Spleen (tissue), 11 donors: ENCODE measurements at regions not wholly inside any gene's neighbourhood (a gene's known extent, or its start where the extent isn't known, plus 50 kb on each side); places are given as distances from the start of the nearest gene placed in this dataset.

Experiments
- DNase-seq: peaks from one replicate; pipeline ENCODE4 v3.0.0-alpha.2; 2020
- H3K27ac ChIP-seq, 8 donors: fragments of 200-600 bp; sonication (generic) in 7 of 8; 1 replicate in 4 of 8; 2 replicates in 4 of 8; pipeline versions ENCODE4 v1.5.0 to v1.8.0; 2016 to 2021; ENCODE audit warnings: inconsistent platforms in 4 of 8, mild to moderate bottlenecking in 4 of 8, moderate library complexity in 1 of 8
- H3K27me3 ChIP-seq, 7 donors: fragments of 200-600 bp; sonication (generic) in 6 of 7; replicated peaks in 1 of 7; 1 replicate in 4 of 7; 2 replicates in 3 of 7; pipeline versions ENCODE4 v1.5.0 to v1.8.0; 2016 to 2021; ENCODE audit warnings: inconsistent platforms in 3 of 7, mild to moderate bottlenecking in 1 of 7
- H3K36me3 ChIP-seq, 6 donors: fragments of 200-600 bp; sonication (generic) in 5 of 6; 1 replicate in 4 of 6; 2 replicates in 2 of 6; pipeline versions ENCODE4 v1.5.0 to v1.8.0; 2016 to 2021; ENCODE audit warnings: inconsistent platforms in 2 of 6
- H3K4me1 ChIP-seq, 6 donors: fragments of 200-600 bp; sonication (generic) in 5 of 6; 1 replicate in 3 of 6; 2 replicates in 3 of 6; pipeline versions ENCODE4 v1.5.0 to v1.8.0; 2016 to 2021; ENCODE audit warnings: inconsistent platforms in 3 of 6
- H3K4me3 ChIP-seq, 8 donors: fragments of 200-600 bp; sonication (generic) in 7 of 8; 1 replicate in 4 of 8; 2 replicates in 4 of 8; pipeline versions ENCODE4 v1.5.0 to v1.8.0; 2016 to 2021; ENCODE audit warnings: inconsistent platforms in 4 of 8, mild to moderate bottlenecking in 4 of 8, moderate library complexity in 2 of 8
- H3K9me3 ChIP-seq, 8 donors: fragments of 200-600 bp; sonication (generic) in 7 of 8; 1 replicate in 4 of 8; 2 replicates in 4 of 8; pipeline versions ENCODE4 v1.5.0 to v1.8.0; 2016 to 2021; ENCODE audit warnings: inconsistent platforms in 4 of 8
- CTCF ChIP-seq, 11 experiments: fragments of 200-600 bp in 7 of 11; fragments of 450-650 bp in 4 of 11; sonication (generic) in 4 of 11; IDR thresholded peaks in 8 of 11; conservative IDR thresholded peaks in 3 of 11; 1 replicate in 7 of 11; 2 replicates in 4 of 11; pipeline versions ENCODE4 v1.4.0 to v1.8.0; 2016 to 2021; ENCODE audit warnings: antibody characterized with exemption in 11 of 11, inconsistent platforms in 4 of 11, mild to moderate bottlenecking in 1 of 11
- POLR2A ChIP-seq, 3 donors: fragments of 450-650 bp; IDR thresholded peaks; one replicate each; pipeline ENCODE4 v1.5.1; 2017; ENCODE audit warnings: antibody characterized with exemption in 3 of 3, mild to moderate bottlenecking in 1 of 3
- POLR2AphosphoS5 ChIP-seq, 3 donors: sonication (generic); formaldehyde crosslinking; IDR thresholded peaks; one replicate each; pipeline ENCODE4 v1.5.1; 2017; ENCODE audit warnings: antibody characterized with exemption in 3 of 3
- WGBS, 5 donors: extraction: QIAGEN DNeasy Blood & Tissue Kit in 3 of 5; methylation state at CpG; one replicate each; pipeline versions ENCODE4 v1.1.5 to v1.1.7; 2013 to 2018; 5-methylcytosine and 5-hydroxymethylcytosine counted together
- intact Hi-C: fragments of 100-400 bp; cut with DNase I; formaldehyde crosslinking; loops from one replicate; pipeline ENCODE4 v1.15.0; 2023; ENCODE audit warnings: low total_unique reads
- donor health status: healthy with polysubstance abuse.
- donor health status: DM: no; HTN: no; CAD: no; lungs with moderate emphysema.
- donor health status: DM: no; HTN: no; CAD: no.
- donor health status: Bipolar disorder and iron deficiency.
- donor health status: healthy.
- donor health status: DM: no; HTN: no; CAD: no.
- donor health status: DM: yes; HTN: yes; CAD: no.

DNA sequence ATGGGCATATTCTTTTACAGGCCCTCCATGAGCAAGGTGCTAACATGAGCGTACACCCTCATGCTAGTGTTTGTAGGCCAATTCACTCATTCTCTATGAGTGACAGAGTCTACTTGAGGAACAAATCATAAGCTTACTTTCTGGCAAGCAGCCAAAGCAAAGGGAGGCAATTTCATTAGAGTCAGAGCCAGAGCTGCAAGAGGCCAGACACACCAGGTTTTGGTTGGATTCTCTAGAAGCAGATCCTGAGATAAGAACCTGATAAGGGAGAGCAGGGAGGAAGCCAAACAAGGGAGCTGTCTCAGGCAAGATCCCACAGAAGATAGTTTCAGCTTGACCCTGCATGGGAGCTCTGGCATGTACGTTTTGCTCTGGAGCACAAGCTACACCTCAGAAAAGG is 214.1 kb upstream of the CTNNB1 start:
- no peak overlapping the region for H3K4me3 ChIP-seq
- no peak for TF ChIP-seq CTCF (IDR thresholded peaks at IDR 0.05 in 8 of 11, conservative IDR thresholded peaks at IDR 0.05 in 3 of 11)
- TF ChIP-seq POLR2A (IDR thresholded peaks at IDR 0.05) = no peak
- TF ChIP-seq POLR2AphosphoS5 (IDR thresholded peaks at IDR 0.05) = no peak
- no peak overlapping the region for H3K27ac ChIP-seq
- 75 to 86% (median 80%) methylated on average over 2 of the region's 2 CpGs for WGBS, 5 donors
- H3K27me3 ChIP-seq = peaks cover 0 to 6% (median 0%) of the 10 kb centered on the region in 7 donors
- intact Hi-C loops = no loop called here
- H3K36me3 ChIP-seq = no peaks in the 10 kb centered on the region
- H3K4me1 ChIP-seq = no peaks in the 10 kb centered on the region
- DNase-seq = no peak
- H3K9me3 ChIP-seq = no peaks in the 10 kb centered on the region

DNA sequence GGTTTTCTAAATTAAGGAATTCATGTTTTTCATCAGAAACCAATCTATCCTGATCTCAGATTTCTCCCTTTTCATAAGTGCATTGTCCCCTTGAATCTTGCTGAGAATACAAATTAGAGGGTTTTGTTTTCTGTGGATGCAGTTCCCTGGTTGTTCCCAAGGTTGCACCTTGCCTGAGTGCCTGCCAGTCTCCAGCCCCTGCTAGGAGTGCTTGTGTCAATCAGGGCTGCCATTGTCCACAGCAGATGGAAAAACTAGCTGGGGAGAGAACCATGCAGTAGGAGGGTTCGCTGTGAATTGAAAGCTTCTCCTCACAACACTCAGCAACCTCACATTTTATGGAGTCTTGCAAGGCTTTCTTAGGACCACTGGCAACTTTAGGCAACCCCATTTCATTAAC is 210.8 kb upstream of the CTNNB1 start:
- no peak for TF ChIP-seq POLR2AphosphoS5 (IDR thresholded peaks at IDR 0.05)
- no peak for TF ChIP-seq CTCF (IDR thresholded peaks at IDR 0.05 in 8 of 11, conservative IDR thresholded peaks at IDR 0.05 in 3 of 11)
- no peak for TF ChIP-seq POLR2A (IDR thresholded peaks at IDR 0.05)
- 82 to 100% (median 92%) methylated on average over 1 of the region's 1 CpG for WGBS, 5 donors
- DNase-seq = no peak
- no peaks in the 10 kb centered on the region for H3K36me3 ChIP-seq
- no peak overlapping the region for H3K4me3 ChIP-seq
- H3K4me1 ChIP-seq = no peaks in the 10 kb centered on the region
- intact Hi-C loops = no loop called here
- H3K27ac ChIP-seq = no peak overlapping the region
- peaks cover 0 to 6% (median 0%) of the 10 kb centered on the region in 7 donors for H3K27me3 ChIP-seq
- H3K9me3 ChIP-seq = no peaks in the 10 kb centered on the region

DNA sequence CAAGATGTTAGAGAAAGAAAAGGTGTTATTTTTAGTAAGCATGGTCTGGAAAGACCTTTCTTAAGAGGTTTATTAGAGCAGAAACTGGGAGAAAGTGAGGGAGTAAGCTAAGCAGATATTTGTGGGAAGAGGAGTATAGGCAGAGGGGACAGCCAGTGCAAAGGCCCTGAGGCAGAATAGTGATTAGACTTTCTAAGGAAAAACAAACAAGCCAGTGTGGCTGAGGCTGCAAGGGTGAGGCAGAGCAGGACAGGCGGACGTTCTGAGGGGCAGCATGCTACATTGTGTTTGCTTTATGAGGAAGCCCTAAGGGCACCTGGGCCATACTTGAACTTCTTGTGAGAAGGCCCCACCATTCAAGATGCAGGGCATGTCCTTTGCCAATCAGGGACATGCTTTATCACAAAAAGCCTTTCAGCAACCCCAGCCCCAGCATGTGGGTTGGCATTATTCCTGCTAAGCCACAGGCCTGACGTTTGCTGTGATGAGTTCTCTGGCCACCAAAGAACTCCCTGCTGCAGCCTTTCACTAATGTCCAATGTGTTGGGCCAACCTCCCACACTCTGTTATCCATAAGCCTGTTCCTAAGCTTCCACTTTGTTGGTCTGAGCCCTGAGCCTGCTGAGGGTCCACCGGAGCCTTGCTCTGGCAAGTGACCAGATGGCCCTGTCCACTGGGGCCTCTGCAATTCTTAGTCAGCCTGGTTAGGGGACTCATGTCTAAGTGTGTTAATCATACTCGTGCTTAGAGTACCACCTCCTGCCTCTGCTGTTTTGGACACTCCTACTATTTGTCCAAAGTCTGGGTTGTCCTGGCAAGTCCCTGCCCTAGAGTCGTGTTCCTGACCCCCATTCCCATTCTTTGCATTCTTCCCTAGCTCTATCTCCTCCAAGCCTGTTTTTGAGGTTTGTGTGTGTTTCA is 209.9 kb upstream of the CTNNB1 start:
- TF ChIP-seq POLR2A (IDR thresholded peaks at IDR 0.05) (no peak), CTCF (IDR thresholded peaks at IDR 0.05 in 8 of 11, conservative IDR thresholded peaks at IDR 0.05 in 3 of 11) (no peak), POLR2AphosphoS5 (IDR thresholded peaks at IDR 0.05) (no peak)
- 72 to 83% (median 76%) methylated on average over 6 of the region's 6 CpGs for WGBS, 5 donors
- H3K9me3 ChIP-seq = no peaks in the 10 kb centered on the region

GRCh38 chr3:40990062-40990456 is 209.2 kb upstream of the CTNNB1 start:
- no peak for DNase-seq
- H3K4me3 ChIP-seq = no peak overlapping the region
- TF ChIP-seq CTCF (IDR thresholded peaks at IDR 0.05 in 8 of 11, conservative IDR thresholded peaks at IDR 0.05 in 3 of 11) = no peak
- no peak for TF ChIP-seq POLR2AphosphoS5 (IDR thresholded peaks at IDR 0.05)
- no peak for TF ChIP-seq POLR2A (IDR thresholded peaks at IDR 0.05)
- peaks cover 0 to 6% (median 0%) of the 10 kb centered on the region in 7 donors for H3K27me3 ChIP-seq
- WGBS, 5 donors = 89 to 97% (median 93%) methylated on average over 1 of the region's 1 CpG
- intact Hi-C loops = no loop called here
- H3K27ac ChIP-seq = no peak overlapping the region
- no peaks in the 10 kb centered on the region for H3K9me3 ChIP-seq
- H3K36me3 ChIP-seq = no peaks in the 10 kb centered on the region
- H3K4me1 ChIP-seq = no peaks in the 10 kb centered on the region

More for the DNA sequence above, 209.9 kb upstream of the CTNNB1 start:
- intact Hi-C loops = no loop called here
- H3K36me3 ChIP-seq = no peaks in the 10 kb centered on the region
- no peak overlapping the region for H3K4me3 ChIP-seq
- no peak overlapping the region for H3K27ac ChIP-seq
- peaks cover 0 to 6% (median 0%) of the 10 kb centered on the region in 7 donors for H3K27me3 ChIP-seq
- no peaks in the 10 kb centered on the region for H3K4me1 ChIP-seq
- no peak for DNase-seq
